ENCODE measurements at regions not wholly inside any gene's neighbourhood (a gene's known extent, or its start where the extent isn't known, plus 50 kb on each side); places are given as distances from the start of the nearest gene placed in this dataset.

DNA sequence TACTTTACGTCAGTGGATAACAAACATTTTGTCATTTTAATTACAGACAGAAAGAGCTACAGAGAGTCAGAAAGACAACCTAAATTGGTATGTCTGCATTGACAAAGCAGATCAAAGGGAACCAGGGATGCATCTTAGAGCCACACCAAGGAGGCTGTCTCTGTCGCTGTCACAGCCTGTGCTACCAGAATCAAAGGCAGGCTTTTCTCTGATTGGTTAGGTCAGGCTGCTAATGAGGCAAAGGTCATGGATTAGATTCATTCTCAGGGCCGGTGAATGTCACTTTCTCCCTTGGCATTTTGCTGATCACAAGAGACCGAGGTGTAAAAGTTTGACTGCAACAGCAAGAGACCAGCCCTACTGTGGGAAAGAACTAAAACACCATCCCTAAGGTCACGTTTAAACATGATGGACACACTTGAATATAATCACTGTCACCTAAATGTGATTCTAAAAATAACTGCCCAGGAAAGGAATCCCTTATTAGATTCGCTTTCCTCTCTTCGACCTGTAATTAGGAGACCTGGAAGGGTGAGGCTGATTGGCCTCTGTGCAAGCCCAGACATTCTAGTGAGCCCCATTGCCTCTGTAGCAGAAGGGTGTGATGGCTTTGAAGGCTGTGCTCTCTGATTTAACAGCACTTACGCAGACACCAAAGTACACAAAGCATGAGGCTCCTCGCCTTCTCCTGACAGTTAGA lies 314.4 kb upstream of the NBEA start:
- TF ChIP-seq POLR2A (IDR thresholded peaks at IDR 0.05; ENCODE audit: extremely low read depth, insufficient read length) = no peak
- TF ChIP-seq, protein P1, sequence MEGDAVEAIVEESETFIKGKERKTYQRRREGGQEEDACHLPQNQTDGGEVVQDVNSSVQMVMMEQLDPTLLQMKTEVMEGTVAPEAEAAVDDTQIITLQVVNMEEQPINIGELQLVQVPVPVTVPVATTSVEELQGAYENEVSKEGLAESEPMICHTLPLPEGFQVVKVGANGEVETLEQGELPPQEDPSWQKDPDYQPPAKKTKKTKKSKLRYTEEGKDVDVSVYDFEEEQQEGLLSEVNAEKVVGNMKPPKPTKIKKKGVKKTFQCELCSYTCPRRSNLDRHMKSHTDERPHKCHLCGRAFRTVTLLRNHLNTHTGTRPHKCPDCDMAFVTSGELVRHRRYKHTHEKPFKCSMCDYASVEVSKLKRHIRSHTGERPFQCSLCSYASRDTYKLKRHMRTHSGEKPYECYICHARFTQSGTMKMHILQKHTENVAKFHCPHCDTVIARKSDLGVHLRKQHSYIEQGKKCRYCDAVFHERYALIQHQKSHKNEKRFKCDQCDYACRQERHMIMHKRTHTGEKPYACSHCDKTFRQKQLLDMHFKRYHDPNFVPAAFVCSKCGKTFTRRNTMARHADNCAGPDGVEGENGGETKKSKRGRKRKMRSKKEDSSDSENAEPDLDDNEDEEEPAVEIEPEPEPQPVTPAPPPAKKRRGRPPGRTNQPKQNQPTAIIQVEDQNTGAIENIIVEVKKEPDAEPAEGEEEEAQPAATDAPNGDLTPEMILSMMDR (IDR thresholded peaks at IDR 0.05; ENCODE audit: low read depth, low read length) = no peak
- no peak for TF ChIP-seq MYC (IDR thresholded peaks at IDR 0.05; ENCODE audit: low read depth, low read length)
